ENCODE measurements at regions not wholly inside any gene's neighbourhood (a gene's known extent, or its start where the extent isn't known, plus 50 kb on each side); places are given as distances from the start of the nearest gene placed in this dataset.
"Not testable (repeated sequence)": the region's sequence is repeated elsewhere in the genome, so short reads cannot be mapped to it uniquely, and the experiment has no call there.

DNA sequence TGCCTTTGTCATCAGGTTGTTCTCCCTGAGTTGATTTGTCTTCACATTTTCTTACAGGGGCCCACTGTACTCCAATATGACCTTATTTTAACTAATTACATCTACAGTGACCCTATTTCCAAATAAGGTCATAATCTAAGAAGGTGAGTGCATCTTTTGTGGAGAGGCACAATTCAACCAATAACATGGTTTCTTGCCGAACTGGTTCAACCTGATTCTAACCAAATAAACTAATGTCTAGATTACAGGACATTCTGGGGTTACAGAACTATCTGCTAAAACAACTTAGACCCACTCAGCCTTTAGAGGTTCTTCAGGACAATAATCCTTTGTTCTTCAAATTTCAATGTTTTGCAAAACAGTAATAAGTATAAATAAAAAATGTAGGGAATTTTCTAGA lies 496.5 kb upstream of the SOX11 start:
- TF ChIP-seq, protein P1, sequence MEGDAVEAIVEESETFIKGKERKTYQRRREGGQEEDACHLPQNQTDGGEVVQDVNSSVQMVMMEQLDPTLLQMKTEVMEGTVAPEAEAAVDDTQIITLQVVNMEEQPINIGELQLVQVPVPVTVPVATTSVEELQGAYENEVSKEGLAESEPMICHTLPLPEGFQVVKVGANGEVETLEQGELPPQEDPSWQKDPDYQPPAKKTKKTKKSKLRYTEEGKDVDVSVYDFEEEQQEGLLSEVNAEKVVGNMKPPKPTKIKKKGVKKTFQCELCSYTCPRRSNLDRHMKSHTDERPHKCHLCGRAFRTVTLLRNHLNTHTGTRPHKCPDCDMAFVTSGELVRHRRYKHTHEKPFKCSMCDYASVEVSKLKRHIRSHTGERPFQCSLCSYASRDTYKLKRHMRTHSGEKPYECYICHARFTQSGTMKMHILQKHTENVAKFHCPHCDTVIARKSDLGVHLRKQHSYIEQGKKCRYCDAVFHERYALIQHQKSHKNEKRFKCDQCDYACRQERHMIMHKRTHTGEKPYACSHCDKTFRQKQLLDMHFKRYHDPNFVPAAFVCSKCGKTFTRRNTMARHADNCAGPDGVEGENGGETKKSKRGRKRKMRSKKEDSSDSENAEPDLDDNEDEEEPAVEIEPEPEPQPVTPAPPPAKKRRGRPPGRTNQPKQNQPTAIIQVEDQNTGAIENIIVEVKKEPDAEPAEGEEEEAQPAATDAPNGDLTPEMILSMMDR (IDR thresholded peaks at IDR 0.05): no peak
- TF ChIP-seq ZFX (IDR thresholded peaks at IDR 0.05; ENCODE audit: borderline replicate concordance): no peak
- no peak overlapping the region for H3K27ac ChIP-seq

DNA sequence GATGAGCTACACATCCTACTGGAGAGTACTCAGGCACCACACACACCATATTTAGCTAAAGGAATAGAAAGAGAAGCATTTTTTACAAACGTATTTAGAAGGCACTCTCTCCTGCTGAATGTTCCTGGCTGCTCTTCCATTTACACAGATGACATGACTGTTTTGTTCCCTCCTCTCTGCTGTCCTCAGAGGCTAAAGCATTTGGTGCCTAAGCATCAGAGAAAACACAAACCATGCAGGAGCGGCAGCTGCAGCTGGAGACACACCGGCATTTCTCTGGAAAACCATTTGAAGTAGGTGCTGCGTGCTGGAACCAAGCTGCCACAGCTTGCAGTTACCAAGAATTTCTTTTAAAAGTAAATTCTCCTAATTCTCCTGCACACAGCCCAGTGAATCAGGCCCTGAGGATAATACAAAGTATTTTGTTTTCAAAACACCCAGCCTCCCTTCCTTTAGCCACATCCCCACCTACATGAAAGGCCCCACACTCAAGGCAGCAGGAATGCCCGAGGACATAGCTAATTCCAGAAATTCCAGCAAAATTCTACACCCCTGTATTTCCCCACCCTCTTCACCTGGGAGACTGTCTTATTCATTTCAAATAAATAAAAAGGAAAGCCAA lies 488.9 kb upstream of the SOX11 start:
- no peak overlapping the region for H3K27ac ChIP-seq
- no peak for TF ChIP-seq ZFX (IDR thresholded peaks at IDR 0.05; ENCODE audit: borderline replicate concordance)
- TF ChIP-seq, protein P1 (IDR thresholded peaks at IDR 0.05): no peak

DNA sequence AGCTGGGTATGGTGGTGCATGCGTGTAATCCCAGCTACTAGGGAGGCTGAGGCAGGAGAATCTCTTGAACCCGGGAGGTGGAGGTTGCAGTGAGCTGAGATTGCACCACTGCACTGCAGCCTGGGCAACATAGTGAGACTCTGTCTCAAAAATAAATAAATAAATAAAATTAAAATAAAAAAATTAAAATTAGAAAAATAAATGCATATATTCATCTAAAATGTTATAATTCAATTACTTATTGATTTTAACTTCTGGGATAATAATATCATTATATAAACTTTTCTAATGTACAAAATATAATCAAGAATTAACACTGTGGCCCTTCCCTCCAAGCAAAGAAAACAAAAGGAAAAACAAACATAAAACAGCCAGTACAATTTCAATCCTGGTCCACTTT lies 485.4 kb upstream of the SOX11 start:
- not testable (repeated sequence) for H3K27ac ChIP-seq

DNA sequence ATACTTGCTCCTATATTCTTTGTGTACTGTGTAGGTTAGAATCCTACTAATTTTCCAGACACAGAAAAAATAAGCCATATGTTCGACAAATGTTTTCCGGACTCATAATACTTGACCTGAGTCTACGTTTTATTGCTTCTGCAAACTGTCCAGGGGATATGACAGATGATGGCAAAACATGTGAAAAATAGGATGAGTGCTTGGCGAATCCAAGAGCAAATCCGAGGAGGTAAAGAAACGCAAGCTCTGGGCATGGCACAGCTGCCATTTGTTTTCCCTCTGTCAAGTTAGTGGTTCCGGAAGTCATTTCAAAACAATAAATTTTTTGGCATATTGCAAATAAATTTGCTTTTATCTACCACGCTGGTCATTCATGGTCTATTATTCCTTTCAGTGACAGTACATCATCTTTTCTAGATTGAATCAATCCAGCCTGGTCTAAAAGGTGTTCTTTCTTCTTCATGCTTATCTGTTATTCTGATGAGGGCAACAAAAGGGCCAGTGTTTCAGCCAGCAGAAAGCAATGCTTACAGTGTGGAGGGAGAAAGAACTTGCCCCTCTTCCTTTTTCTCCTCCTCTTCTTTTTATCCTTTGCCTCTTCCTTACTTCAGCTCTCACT lies 476.1 kb upstream of the SOX11 start:
- no peak overlapping the region for H3K27ac ChIP-seq
- no peak for TF ChIP-seq ZFX (IDR thresholded peaks at IDR 0.05; ENCODE audit: borderline replicate concordance)
- TF ChIP-seq, protein P1 (IDR thresholded peaks at IDR 0.05): no peak

DNA sequence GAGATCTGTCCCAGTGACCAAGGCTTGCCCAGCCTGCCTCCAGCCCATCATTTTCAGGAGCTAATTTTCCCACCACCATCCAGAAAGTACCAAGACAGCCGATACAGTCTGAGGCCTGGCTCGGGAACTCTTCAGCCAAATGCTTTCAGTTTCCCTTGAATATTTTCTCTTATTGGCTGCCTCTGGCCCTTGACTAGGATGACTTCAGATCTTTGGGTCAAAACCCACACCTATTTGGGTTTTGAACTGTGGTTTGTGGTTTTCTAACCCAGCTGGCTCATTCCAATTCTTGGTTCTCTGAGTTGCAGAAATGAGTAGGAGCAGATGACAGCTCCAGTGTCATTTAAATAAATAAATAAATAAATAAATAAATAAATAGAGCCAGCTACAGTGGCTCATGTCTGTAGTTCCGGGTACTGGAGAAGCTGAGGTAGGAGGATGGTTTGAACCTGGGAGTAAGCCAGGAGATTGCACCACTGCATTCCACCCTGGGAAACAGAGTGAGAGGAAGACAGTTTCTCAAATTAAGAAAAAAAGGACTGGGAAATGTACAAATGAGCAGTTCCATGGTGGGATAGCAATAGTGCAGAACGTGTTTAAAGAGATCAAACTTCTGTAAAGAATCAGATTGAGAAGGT lies 465.0 kb upstream of the SOX11 start:
- no peak overlapping the region for H3K27ac ChIP-seq
- TF ChIP-seq, protein P1 (IDR thresholded peaks at IDR 0.05): no peak
- TF ChIP-seq ZFX (IDR thresholded peaks at IDR 0.05; ENCODE audit: borderline replicate concordance): no peak

DNA sequence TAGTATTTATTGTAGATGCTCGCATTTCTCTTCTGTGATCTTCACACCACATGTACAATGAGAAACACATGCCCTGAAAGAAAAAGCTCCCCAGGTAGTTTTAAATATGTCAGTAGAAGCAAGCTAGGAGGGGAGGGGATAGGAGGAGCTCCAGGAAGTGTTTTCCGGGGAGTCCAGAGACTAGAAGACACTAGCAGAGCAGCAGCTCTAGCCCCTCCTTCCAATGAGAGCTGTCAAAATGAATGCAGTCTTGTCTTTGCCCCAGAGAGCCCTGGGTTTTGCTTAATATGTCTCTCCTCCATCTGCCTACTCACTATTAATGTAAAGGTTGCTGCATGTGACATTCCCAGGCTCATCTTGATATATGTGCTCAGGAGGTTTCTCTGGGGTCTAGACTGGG lies 462.6 kb upstream of the SOX11 start:
- H3K27ac ChIP-seq: no peak overlapping the region
- TF ChIP-seq, protein P1 (IDR thresholded peaks at IDR 0.05): no peak
- no peak for TF ChIP-seq ZFX (IDR thresholded peaks at IDR 0.05; ENCODE audit: borderline replicate concordance)

DNA sequence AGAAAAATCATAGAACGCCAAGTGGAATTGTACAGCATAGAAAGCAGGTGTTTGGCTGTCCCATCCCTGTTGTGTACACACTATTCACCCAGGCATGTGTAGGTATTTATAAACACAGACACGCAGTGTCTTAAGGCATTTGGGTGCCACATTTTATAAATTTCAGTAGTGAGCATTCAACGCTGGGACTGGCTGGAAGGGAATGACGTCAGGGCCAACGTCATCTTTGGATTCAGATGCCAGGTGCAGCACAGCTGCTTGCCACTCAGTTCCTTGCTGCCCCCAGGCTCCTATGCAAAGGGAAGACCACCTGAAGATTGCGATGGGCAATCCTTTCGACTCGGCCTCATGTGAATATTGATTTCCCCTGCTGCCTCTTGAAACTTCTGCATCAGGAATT lies 461.7 kb upstream of the SOX11 start:
- H3K27ac ChIP-seq: no peak overlapping the region
- no peak for TF ChIP-seq ZFX (IDR thresholded peaks at IDR 0.05; ENCODE audit: borderline replicate concordance)
- TF ChIP-seq, protein P1 (IDR thresholded peaks at IDR 0.05): no peak
